PC-3 (cell line): ENCODE measurements at regions not wholly inside any gene's neighbourhood (a gene's known extent, or its start where the extent isn't known, plus 50 kb on each side); places are given as distances from the start of the nearest gene placed in this dataset.
"Not testable (repeated sequence)": the region's sequence is repeated elsewhere in the genome, so short reads cannot be mapped to it uniquely, and the experiment has no call there.

Experiments
- ATAC-seq: fragments of 200-7000 bp; cut with Tn5 transposase; 2 replicates; pipeline ENCODE4 v1.9.1; 2020; ENCODE audit warnings: mild to moderate bottlenecking, moderate library complexity
- BruUV-seq: library from RNA; stranded (reverse); fragments of 400-500 nt; replicated peaks from 2 replicates; lab custom pipeline; 2021; lab: Mats Ljungman, UMichigan
- CTCF ChIA-PET: fragments of 300-600 bp; sonication (Branson Sonifier 250); formaldehyde crosslinking; loops from one replicate; lab custom pipeline; 2022; ENCODE audit warnings: antibody characterized with exemption; lab: Charles Lee
- POLR2A ChIA-PET: fragments of 300-600 bp; sonication (Branson Sonifier 250); formaldehyde crosslinking; loops from one replicate; lab custom pipeline; 2022; ENCODE audit warnings: antibody characterized with exemption; ENCODE audit not compliant: unreplicated experiment; lab: Charles Lee
- DNase-seq: peaks from one replicate; pipeline ENCODE4 v3.0.0-alpha.2; 2015
- H2AFZ ChIP-seq: fragments of 300-600 bp; sonication (generic); 2 replicates; pipeline ENCODE4 v1.6.0; 2016; ENCODE audit warnings: antibody characterized with exemption, low read length
- H3F3A ChIP-seq: fragments of 300-600 bp; sonication (generic); one replicate; pipeline ENCODE4 v1.6.0; 2017; ENCODE audit warnings: antibody characterized with exemption, low read length, control low read depth, mild to moderate bottlenecking; ENCODE audit not compliant: unreplicated experiment
- H3K27ac ChIP-seq: fragments of 300-600 bp; sonication (generic); 2 replicates; pipeline ENCODE4 v1.5.1; 2016; ENCODE audit warnings: mild to moderate bottlenecking, low read length
- H3K27me3 ChIP-seq: fragments of 300-600 bp; sonication (generic); 2 replicates; pipeline ENCODE4 v1.6.1; 2016; ENCODE audit warnings: low read length, mixed read lengths
- H3K36me3 ChIP-seq: fragments of 300-600 bp; sonication (generic); 2 replicates; pipeline ENCODE4 v1.6.1; 2016; ENCODE audit warnings: low read depth, mixed run types, low read length, mixed read lengths
- H3K4me1 ChIP-seq: fragments of 300-600 bp; sonication (generic); 2 replicates; pipeline ENCODE4 v1.5.1; 2016; ENCODE audit warnings: low read length; ENCODE audit not compliant: insufficient read depth
- H3K4me2 ChIP-seq: fragments of 300-600 bp; sonication (generic); 2 replicates; pipeline ENCODE4 v1.6.0; 2016; ENCODE audit warnings: low read length
- H3K4me3 ChIP-seq: fragments of 300-600 bp; sonication (generic); 2 replicates; pipeline ENCODE4 v1.5.1; 2016; ENCODE audit warnings: mild to moderate bottlenecking, low read length, mixed read lengths
- H3K79me2 ChIP-seq: fragments of 300-600 bp; sonication (generic); 2 replicates; pipeline ENCODE4 v1.6.1; 2017; ENCODE audit warnings: low read length, mixed read lengths
- H3K9ac ChIP-seq: fragments of 300-600 bp; sonication (generic); 2 replicates; pipeline ENCODE4 v1.6.0; 2016; ENCODE audit warnings: mild to moderate bottlenecking, low read length
- H3K9me2 ChIP-seq: fragments of 300-600 bp; sonication (generic); replicated peaks from 2 replicates; pipeline ENCODE4 v1.6.1; 2016; ENCODE audit warnings: mixed run types, low read length, mixed read lengths
- H3K9me3 ChIP-seq: fragments of 300-600 bp; sonication (generic); 2 replicates; pipeline ENCODE4 v1.6.1; 2016; ENCODE audit warnings: low read length, mixed read lengths
- H4K20me1 ChIP-seq: fragments of 300-600 bp; sonication (generic); 2 replicates; pipeline ENCODE4 v1.6.1; 2016; ENCODE audit warnings: low read length, mixed read lengths
- CTCF ChIP-seq: fragments of 300-600 bp; sonication (generic); conservative IDR thresholded peaks from 2 replicates; pipeline ENCODE4 v1.5.1; 2017; ENCODE audit warnings: antibody characterized with exemption, low read depth, mild to moderate bottlenecking, low read length
- EZH2 ChIP-seq: fragments of 300-600 bp; sonication (generic); IDR thresholded peaks from one replicate; pipeline ENCODE4 v1.6.1; 2017; ENCODE audit warnings: antibody characterized with exemption, mild to moderate bottlenecking, low read length; ENCODE audit not compliant: unreplicated experiment
- EZH2phosphoT487 ChIP-seq: fragments of 300-600 bp; sonication (generic); IDR thresholded peaks from 2 replicates; pipeline ENCODE4 v1.6.1; 2018; ENCODE audit warnings: mild to moderate bottlenecking, antibody characterized with exemption, low read length, borderline replicate concordance
- intact Hi-C: fragments of 100-400 bp; cut with micrococcal nuclease; formaldehyde crosslinking; loops from 2 replicates; pipeline ENCODE4 v1.9.0; 2023

- no peaks in the 10 kb centered on the region for H3K27me3 ChIP-seq
- CTCF ChIA-PET = interaction anchor here (0.5 kb wide), 1 partner anchor 755 kb away, joined by 3 read pairs; no protein-coding TSS in a partner anchor
- no peak for DNase-seq
Observed at GRCh38 chr7:85261336-85261735, 74.5 kb upstream of the SEMA3D start.

GRCh38 chr7:85249787-85250186 is 62.9 kb upstream of the SEMA3D start:
- H3F3A ChIP-seq, H3K79me2 ChIP-seq, H3K9me3 ChIP-seq, H2AFZ ChIP-seq, H3K27me3 ChIP-seq, H3K4me3 ChIP-seq, DNase-seq, H3K36me3 ChIP-seq, H3K9me2 ChIP-seq, intact Hi-C loops, H3K4me1 ChIP-seq, H4K20me1 ChIP-seq, BruUV-seq, H3K9ac ChIP-seq, CTCF ChIA-PET, H3K27ac ChIP-seq, H3K4me2 ChIP-seq, POLR2A ChIA-PET, ATAC-seq: not testable (repeated sequence)

More at GRCh38 chr7:85261336-85261735, 74.5 kb upstream of the SEMA3D start:
- Histone ChIP-seq H3K4me1 (no peaks in the 10 kb centered on the region), H3F3A (no peaks in the 10 kb centered on the region), H3K79me2 (no peaks in the 10 kb centered on the region), H3K9me2 (no peaks in the 10 kb centered on the region), H3K4me2 (no peak overlapping the region), H3K27ac (no peak overlapping the region), H3K9ac (no peak overlapping the region), H3K9me3 (no peaks in the 10 kb centered on the region), H4K20me1 (no peaks in the 10 kb centered on the region), H3K4me3 (no peak overlapping the region), H3K36me3 (no peaks in the 10 kb centered on the region), H2AFZ (no peak overlapping the region)
- no TSS peak for BruUV-seq
- no peak for ATAC-seq
- TF ChIP-seq EZH2 (no peak), EZH2phosphoT487 (no peak), CTCF (no peak)
- POLR2A ChIA-PET = no interaction called here
- intact Hi-C loops = no loop called here

- DNase-seq (no peak), ATAC-seq (no peak)
- POLR2A ChIA-PET = no interaction called here
- H4K20me1 ChIP-seq = no peaks in the 10 kb centered on the region
- no peaks in the 10 kb centered on the region for H3F3A ChIP-seq
- no peak overlapping the region for H3K4me3 ChIP-seq
- H3K4me2 ChIP-seq = no peak overlapping the region
- TF ChIP-seq EZH2 (no peak), CTCF (no peak), EZH2phosphoT487 (no peak)
- no peaks in the 10 kb centered on the region for H3K36me3 ChIP-seq
- no peaks in the 10 kb centered on the region for H3K9me3 ChIP-seq
- no peaks in the 10 kb centered on the region for H3K9me2 ChIP-seq
- intact Hi-C loops = no loop called here
- no peaks in the 10 kb centered on the region for H3K4me1 ChIP-seq
- H3K79me2 ChIP-seq = no peaks in the 10 kb centered on the region
- BruUV-seq = no TSS peak
- no peak overlapping the region for H3K9ac ChIP-seq
- CTCF ChIA-PET = no interaction called here
- no peak overlapping the region for H3K27ac ChIP-seq
- no peaks in the 10 kb centered on the region for H3K27me3 ChIP-seq
- no peak overlapping the region for H2AFZ ChIP-seq
Observed at GRCh38 chr7:85239109-85239508, 52.3 kb upstream of the SEMA3D start.
